TTC549 (cell line): ENCODE measurements at regions not wholly inside any gene's neighbourhood (a gene's known extent, or its start where the extent isn't known, plus 50 kb on each side); places are given as distances from the start of the nearest gene placed in this dataset.
"Not testable (repeated sequence)": the region's sequence is repeated elsewhere in the genome, so short reads cannot be mapped to it uniquely, and the experiment has no call there.

ENCODE experiments used
- FAIRE-seq: peaks from 2 replicates; lab custom pipeline; 2012; peaks lifted over from hg19 to GRCh38; lab: Jason Lieb, UNC

- not testable (repeated sequence) for FAIRE-seq
Observed at GRCh38 chr12:9407425-9407748, 199.2 kb upstream of the PZP start.

GRCh38 chr12:9406564-9407424 is 198.6 kb upstream of the PZP start:
- FAIRE-seq, result no peak

GRCh38 chr12:9405886-9406563 is 197.8 kb upstream of the PZP start:
- FAIRE-seq, result no peak

- no peak for FAIRE-seq
Observed at GRCh38 chr12:9404469-9405260, 196.5 kb upstream of the PZP start.

GRCh38 chr12:9404031-9404430 is 195.8 kb upstream of the PZP start:
- FAIRE-seq, result no peak

GRCh38 chr12:9402432-9403040 is 194.3 kb upstream of the PZP start:
- not testable (repeated sequence) for FAIRE-seq

GRCh38 chr12:9396367-9396766 is 188.2 kb upstream of the PZP start:
- not testable (repeated sequence) for FAIRE-seq

GRCh38 chr12:9395220-9395619 is 187.0 kb upstream of the PZP start:
- FAIRE-seq, result not testable (repeated sequence)

- FAIRE-seq, result no peak
Observed at GRCh38 chr12:9392842-9393241, 184.6 kb upstream of the PZP start.

- FAIRE-seq, result no peak
Observed at GRCh38 chr12:9391815-9392214, 183.6 kb upstream of the PZP start.

- no peak for FAIRE-seq
Observed at GRCh38 chr12:9390761-9391160, 182.6 kb upstream of the PZP start.

GRCh38 chr12:9389796-9390195 is 181.6 kb upstream of the PZP start:
- no peak for FAIRE-seq

GRCh38 chr12:9388379-9388778 is 180.2 kb upstream of the PZP start:
- FAIRE-seq, result no peak

- FAIRE-seq, result no peak
Observed at GRCh38 chr12:9387450-9387849, 179.3 kb upstream of the PZP start.

GRCh38 chr12:9383585-9383984 is 175.4 kb upstream of the PZP start:
- FAIRE-seq, result no peak

GRCh38 chr12:9381619-9382018 is 173.4 kb upstream of the PZP start:
- FAIRE-seq, result no peak

GRCh38 chr12:9380650-9381049 is 172.5 kb upstream of the PZP start:
- FAIRE-seq, result no peak

GRCh38 chr12:9379023-9379742 is 171.0 kb upstream of the PZP start:
- no peak for FAIRE-seq

GRCh38 chr12:9378430-9378835 is 170.2 kb upstream of the PZP start:
- FAIRE-seq, result no peak

- FAIRE-seq, result no peak
Observed at GRCh38 chr12:9372202-9372601, 164.0 kb upstream of the PZP start.

- no peak for FAIRE-seq
Observed at GRCh38 chr12:9367828-9368227, 159.6 kb upstream of the PZP start.

GRCh38 chr12:9367201-9367600 is 159.0 kb upstream of the PZP start:
- FAIRE-seq, result no peak
